HepG2 (cell line): ENCODE measurements at regions not wholly inside any gene's neighbourhood (a gene's known extent, or its start where the extent isn't known, plus 50 kb on each side); places are given as distances from the start of the nearest gene placed in this dataset.

Experiments used
- JUND ChIP-seq: sonication (generic); formaldehyde crosslinking; IDR thresholded peaks from 2 replicates; pipeline ENCODE4 v1.8.0; 2022; ENCODE audit warnings: mild to moderate bottlenecking, missing genetic modification reagents
- NFE2 ChIP-seq: sonication (generic); formaldehyde crosslinking; IDR thresholded peaks from 2 replicates; pipeline ENCODE4 v1.4.0; 2020; ENCODE audit warnings: missing genetic modification reagents
- POLR2A ChIP-seq, 2 experiments: IDR thresholded peaks; 2 replicates each; pipeline ENCODE4 v1.6.1; 2011; ENCODE audit warnings: low read depth in 2 of 2, low read length in 2 of 2, mild to moderate bottlenecking in 1 of 2, moderate library complexity in 1 of 2; ENCODE audit not compliant: insufficient read depth in 1 of 2
- TOE1 ChIP-seq: sonication (generic); formaldehyde crosslinking; IDR thresholded peaks from 2 replicates; pipeline ENCODE4 v1.4.0; 2020; ENCODE audit warnings: mild to moderate bottlenecking, missing genetic modification reagents
- ZSCAN20 ChIP-seq: sonication (generic); formaldehyde crosslinking; IDR thresholded peaks from 2 replicates; pipeline ENCODE4 v1.4.0; 2020; ENCODE audit warnings: missing genetic modification reagents, mild to moderate bottlenecking, borderline replicate concordance

- TF ChIP-seq NFE2 (CRISPR knock-in tag) (no peak), JUND (CRISPR knock-in tag) (no peak), TOE1 (no peak), ZSCAN20 (CRISPR knock-in tag) (no peak), POLR2A (IDR thresholded peaks at IDR 0.05; ENCODE audit: insufficient read depth in 1 of 2, low read depth in 2 of 2, low read length in 2 of 2) (no peak)
Measured at GRCh38 chr10:47118326-47118725, 181.7 kb upstream of the GDF10 start.
